Hypothalamus (tissue), 51 donors: ENCODE measurements at regions not wholly inside any gene's neighbourhood (a gene's known extent, or its start where the extent isn't known, plus 50 kb on each side); places are given as distances from the start of the nearest gene placed in this dataset.

ENCODE experiments used
- DNase-seq, 51 donors: peaks; one replicate each; lab custom pipeline; 2025; lab: John Stamatoyannopoulos, UW

- DNase-seq = no peak
Measured at GRCh38 chr5:107325866-107326265, 344.9 kb downstream of the EFNA5 start.

- DNase-seq = no peak
Measured at GRCh38 chr5:107324809-107325208, 345.9 kb downstream of the EFNA5 start.

GRCh38 chr5:107324071-107324470 is 346.7 kb downstream of the EFNA5 start:
- DNase-seq = no peak

GRCh38 chr5:107323536-107323935 is 347.2 kb downstream of the EFNA5 start:
- DNase-seq = no peak

GRCh38 chr5:107322936-107323335 is 347.8 kb downstream of the EFNA5 start:
- DNase-seq = no peak

- no peak for DNase-seq
Measured at GRCh38 chr5:107321906-107322305, 348.8 kb downstream of the EFNA5 start.

- DNase-seq = no peak
Measured at GRCh38 chr5:107320846-107321245, 349.9 kb downstream of the EFNA5 start.

- no peak for DNase-seq
Measured at GRCh38 chr5:107320376-107320775, 350.4 kb downstream of the EFNA5 start.

- DNase-seq = no peak
Measured at GRCh38 chr5:107319901-107320300, 350.8 kb downstream of the EFNA5 start.

- DNase-seq = no peak
Measured at GRCh38 chr5:107314330-107314729, 356.4 kb downstream of the EFNA5 start.

- DNase-seq = no peak
Measured at GRCh38 chr5:107313921-107314320, 356.8 kb downstream of the EFNA5 start.

GRCh38 chr5:107313098-107313497 is 357.6 kb downstream of the EFNA5 start:
- no peak for DNase-seq

- no peak for DNase-seq
Measured at GRCh38 chr5:107310181-107310580, 360.6 kb downstream of the EFNA5 start.

GRCh38 chr5:107306594-107306993 is 364.1 kb downstream of the EFNA5 start:
- no peak for DNase-seq

GRCh38 chr5:107306002-107306401 is 364.7 kb downstream of the EFNA5 start:
- DNase-seq = no peak

- no peak for DNase-seq
Measured at GRCh38 chr5:107304684-107305083, 366.1 kb downstream of the EFNA5 start.

- no peak for DNase-seq
Measured at GRCh38 chr5:107303171-107303968, 367.4 kb downstream of the EFNA5 start.

GRCh38 chr5:107302441-107302840 is 368.3 kb downstream of the EFNA5 start:
- no peak for DNase-seq

GRCh38 chr5:107301999-107302398 is 368.7 kb downstream of the EFNA5 start:
- DNase-seq = no peak

- no peak for DNase-seq
Measured at GRCh38 chr5:107300721-107301327, 369.9 kb downstream of the EFNA5 start.

- DNase-seq = no peak
Measured at GRCh38 chr5:107296572-107296971, 374.2 kb downstream of the EFNA5 start.

GRCh38 chr5:107295914-107296313 is 374.8 kb downstream of the EFNA5 start:
- DNase-seq = no peak
